Activated T-cell treated with anti-CD3 and anti-CD28 coated beads for 1 hour (primary cell): ENCODE measurements at regions not wholly inside any gene's neighbourhood (a gene's known extent, or its start where the extent isn't known, plus 50 kb on each side); places are given as distances from the start of the nearest gene placed in this dataset.
"Not testable (repeated sequence)": the region's sequence is repeated elsewhere in the genome, so short reads cannot be mapped to it uniquely, and the experiment has no call there.

Source experiments
- DNase-seq: peaks from one replicate; pipeline ENCODE4 v3.0.0-alpha.2; 2020; ENCODE audit warnings: low read depth

GRCh38 chr12:93204896-93205295 is 172.8 kb upstream of the NUDT4 start:
- DNase-seq: no peak

DNA sequence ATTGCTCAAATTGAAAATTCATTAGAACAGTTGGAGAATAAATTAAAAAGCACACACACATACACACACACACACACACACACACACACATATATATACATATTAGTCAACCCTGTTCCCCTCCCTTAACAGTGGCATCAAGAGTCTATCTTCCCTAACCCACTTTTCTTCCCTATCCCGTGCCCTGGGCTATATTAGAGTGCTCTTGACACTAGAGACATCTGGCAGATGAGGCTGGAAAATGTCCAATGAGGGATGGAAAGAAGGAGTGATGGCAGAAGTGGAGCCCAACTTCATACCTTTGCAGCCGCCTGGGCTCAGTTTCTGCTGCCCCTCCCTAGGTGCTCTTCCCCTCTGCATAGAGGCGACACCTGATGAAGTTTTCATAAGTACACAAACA is 172.4 kb upstream of the NUDT4 start:
- no peak for DNase-seq

DNA sequence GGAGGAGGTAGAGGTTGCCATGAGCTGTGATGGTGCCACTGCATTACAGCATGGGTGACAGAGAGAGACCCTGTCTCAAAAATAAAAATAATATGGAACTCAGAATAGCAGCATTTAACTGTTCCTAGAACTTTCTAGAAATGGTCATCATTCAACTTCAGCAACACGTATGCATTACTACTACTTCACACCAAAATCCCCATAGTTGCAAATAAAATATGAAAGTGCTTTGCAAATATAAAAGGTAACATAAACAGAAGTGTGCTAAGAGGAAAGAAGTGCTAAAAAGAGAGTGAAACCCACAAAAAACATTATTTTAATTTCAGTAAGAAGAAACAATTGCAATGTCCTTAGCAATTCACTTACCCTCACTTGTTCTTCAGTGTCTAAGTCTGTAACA is 169.7 kb upstream of the NUDT4 start:
- DNase-seq: no peak

DNA sequence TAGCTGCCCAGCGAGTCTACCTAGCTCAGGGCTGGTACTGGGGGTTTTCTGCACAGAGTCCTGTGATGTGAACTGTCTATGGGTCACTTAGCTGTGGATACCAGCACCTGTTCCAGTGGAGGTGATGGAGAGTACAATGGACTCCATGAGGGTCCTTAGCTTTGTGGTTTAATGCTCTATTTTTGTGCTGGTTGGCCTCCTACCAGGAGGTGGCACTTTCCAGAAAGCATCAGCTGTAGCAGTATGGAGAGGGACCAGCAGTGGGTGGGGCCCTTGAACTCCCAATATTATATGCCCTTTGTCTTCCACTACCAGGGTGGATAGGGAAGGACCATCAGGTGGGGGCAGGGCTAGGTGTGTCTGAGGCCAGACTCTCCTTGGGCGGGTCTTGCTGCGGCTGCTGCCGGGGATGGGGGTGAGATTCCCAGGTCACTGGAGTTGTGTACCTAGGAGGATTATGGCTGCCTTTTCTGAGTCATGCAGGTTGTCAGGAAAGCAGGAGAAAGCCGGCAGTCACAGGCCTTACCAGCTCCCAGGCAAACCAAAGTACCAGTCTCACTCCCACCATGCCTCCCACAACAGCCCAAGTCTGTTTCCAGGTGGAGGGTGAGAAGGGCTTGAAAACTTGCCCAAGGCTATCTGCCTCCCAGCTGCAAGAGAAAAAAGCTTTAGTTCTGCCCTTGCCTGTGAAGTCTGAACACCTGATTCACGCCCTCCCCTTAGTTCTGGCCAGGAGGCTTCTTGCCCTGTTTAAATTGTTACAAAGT is 163.0 kb upstream of the NUDT4 start:
- no peak for DNase-seq

- DNase-seq: no peak
Measured at GRCh38 chr12:93215290-93215678, 162.4 kb upstream of the NUDT4 start.

DNA sequence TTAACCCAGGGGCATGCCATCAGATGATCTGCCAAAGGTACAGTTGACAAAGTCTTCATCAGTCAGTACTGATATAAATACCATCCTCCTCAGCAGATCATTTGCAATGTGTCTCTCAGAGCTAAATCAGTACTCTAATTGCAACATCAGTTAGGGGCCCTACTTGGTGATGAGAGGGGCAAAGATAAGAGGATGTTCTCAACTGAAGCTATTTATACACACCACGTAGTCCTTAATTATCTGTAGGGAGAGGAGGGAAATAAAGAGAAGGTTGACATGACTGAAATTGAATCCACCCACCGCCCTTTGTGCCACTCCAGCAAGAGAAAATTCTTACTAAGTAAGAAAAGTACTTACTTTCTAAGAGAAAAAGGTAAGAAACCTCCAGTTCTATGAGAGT is 157.8 kb upstream of the NUDT4 start:
- DNase-seq: no peak

- no peak for DNase-seq
Measured at GRCh38 chr12:93221841-93222240, 155.9 kb upstream of the NUDT4 start.

DNA sequence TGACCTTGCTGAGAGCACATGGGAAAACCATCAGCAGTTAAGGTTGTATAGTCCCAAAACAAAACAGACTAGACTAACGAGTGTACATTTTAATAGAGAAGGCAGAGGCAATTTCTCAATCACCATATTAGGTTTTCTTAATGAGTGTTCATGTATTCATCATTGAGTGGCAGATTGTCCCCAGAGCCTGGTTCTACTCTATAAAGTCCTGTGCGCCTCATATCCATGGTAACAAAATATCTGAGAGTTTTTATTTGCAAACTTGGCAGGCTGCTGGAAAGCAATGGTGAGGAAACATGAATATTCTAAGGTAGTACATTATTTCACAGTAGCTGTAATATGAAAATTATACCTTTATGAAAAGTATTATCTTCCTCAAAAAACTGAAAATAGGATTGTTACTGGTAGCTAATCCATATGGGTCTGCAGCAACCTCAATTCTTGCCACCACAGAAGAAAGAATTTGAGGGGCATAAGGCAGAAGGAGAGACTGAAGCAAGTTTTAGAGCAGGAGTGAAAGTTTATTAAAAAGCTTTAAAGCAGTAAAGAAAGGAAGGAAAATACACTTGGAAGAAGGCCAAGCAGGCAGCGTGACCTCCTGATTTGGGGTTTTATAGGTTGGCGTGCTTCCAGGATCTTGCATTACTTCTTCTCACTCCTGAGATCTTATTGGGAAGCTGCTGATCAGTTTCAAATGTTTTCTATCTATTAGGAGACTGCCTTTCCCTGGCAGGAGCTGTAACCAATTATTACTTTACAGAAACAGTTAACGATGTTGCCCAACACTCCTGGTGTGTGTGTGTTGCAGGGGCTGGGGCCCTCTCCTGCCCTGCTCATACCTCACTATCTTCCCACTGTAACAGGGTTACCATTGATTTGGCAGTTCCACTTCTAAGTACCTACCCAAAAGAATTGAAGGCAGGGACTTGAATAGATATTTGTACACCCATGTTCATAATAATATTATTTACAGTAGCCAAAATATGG is 154.0 kb upstream of the NUDT4 start:
- DNase-seq: no peak

GRCh38 chr12:93225094-93225493 is 152.6 kb upstream of the NUDT4 start:
- DNase-seq: no peak

DNA sequence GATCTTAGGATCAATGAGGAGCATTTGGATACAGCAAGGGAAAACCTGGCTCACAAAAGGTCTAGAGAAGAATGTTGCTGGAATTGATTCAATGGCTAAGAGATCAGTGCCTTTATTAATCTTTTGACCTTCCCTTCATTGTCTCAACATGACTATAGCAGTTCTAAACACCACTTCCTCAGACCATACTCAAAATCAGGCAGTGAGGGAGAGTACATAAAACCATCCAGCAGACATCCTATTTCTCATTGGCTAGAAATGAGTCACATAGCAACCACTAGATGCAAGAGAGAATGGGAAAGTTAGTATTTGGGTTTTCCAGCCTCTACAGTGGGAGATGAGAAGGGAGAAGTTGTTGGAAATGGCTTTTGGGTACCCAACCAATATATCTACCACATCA is 151.4 kb upstream of the NUDT4 start:
- DNase-seq: no peak

- no peak for DNase-seq
Measured at GRCh38 chr12:93229494-93230325, 148.0 kb upstream of the NUDT4 start.

- no peak for DNase-seq
Measured at GRCh38 chr12:93230326-93230720, 147.4 kb upstream of the NUDT4 start.

GRCh38 chr12:93231938-93232337 is 145.8 kb upstream of the NUDT4 start:
- DNase-seq: no peak

GRCh38 chr12:93234641-93235040 is 143.1 kb upstream of the NUDT4 start:
- no peak for DNase-seq

- DNase-seq: no peak
Measured at GRCh38 chr12:93235881-93236280, 141.8 kb upstream of the NUDT4 start.

DNA sequence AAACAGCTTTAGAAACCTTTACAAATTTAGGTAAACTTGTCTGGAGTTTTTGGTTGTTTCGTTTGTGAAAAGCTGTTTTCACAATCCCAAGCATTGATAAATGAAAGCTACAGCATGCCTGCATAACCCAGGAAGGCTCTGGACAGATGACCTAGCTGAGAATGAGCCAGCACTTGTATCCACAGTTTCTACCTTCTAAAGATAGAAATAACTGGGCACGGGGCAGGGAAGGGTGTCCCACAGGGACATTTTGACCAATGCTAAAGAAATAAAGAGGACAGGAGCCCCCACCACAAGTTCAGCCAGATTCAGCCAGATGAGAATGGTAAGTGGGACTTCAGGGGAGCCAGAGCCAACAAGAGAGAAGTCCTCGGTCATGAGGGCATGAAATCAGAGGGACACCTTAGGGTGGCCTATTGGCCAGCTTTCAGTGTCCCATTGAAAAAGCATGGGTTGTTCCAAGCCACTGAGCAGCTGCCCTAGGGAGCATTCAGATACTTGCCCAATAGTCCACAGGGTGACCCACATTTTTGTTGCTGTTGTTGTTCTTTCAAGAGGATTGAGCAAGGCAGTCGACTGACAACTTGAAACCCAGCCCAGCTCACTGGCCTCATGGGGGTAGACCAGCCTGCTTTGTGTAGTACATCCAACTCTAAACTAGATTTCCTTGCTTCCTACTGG is 140.3 kb upstream of the NUDT4 start:
- no peak for DNase-seq

DNA sequence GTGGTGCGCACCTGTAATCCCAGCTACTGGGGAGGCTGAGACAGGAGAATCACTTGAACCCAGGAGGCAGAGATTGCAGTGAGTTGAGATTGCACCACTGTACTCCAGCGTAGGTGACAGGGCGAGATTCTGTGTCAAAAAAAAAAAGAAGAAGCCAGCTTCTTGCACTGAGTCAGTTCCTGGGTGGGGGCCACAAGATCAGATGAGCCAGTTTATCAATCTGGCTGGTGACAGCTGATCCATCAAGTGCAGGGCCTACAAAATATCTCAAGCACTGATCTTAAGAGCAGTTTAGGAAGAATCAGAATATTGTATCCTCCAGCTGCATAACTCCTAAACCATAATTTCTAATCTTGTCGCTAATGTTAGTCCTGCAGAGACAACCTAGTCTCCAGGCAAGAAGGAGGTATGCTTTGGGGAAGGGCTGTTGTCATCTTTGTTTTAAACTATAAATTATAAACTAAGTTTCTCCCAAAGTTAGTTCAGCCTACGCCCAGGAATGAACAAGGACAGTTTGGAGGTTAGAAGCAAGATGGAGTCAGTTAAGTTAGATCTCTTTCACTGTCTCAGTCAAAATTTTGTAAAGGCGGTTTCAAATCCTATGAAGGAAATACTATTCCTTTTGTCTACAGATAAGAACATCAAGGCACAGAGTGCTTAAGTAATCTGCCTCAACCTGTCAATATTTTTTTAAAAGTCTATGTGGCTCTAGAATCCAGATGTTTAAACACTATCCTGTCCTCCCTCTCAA is 139.0 kb upstream of the NUDT4 start:
- not testable (repeated sequence) for DNase-seq

DNA sequence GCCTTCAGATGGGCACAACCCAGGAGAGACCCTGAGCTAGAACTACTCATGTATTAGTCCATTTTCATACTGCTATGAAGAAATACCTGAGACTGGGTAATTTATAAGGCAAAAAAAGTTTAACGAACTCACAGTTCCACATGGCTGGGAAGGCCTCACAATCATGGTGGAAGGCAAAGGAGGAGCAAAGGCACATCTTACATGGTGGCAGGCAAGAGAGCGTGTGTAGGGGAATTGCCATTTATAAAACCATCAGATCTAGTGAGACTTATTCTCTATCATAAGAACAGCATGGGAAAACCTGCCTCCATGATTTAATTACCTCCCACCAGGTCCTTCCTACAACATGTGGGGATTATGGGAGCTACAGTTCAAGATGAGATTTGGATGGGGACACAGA is 137.9 kb upstream of the NUDT4 start:
- not testable (repeated sequence) for DNase-seq

DNA sequence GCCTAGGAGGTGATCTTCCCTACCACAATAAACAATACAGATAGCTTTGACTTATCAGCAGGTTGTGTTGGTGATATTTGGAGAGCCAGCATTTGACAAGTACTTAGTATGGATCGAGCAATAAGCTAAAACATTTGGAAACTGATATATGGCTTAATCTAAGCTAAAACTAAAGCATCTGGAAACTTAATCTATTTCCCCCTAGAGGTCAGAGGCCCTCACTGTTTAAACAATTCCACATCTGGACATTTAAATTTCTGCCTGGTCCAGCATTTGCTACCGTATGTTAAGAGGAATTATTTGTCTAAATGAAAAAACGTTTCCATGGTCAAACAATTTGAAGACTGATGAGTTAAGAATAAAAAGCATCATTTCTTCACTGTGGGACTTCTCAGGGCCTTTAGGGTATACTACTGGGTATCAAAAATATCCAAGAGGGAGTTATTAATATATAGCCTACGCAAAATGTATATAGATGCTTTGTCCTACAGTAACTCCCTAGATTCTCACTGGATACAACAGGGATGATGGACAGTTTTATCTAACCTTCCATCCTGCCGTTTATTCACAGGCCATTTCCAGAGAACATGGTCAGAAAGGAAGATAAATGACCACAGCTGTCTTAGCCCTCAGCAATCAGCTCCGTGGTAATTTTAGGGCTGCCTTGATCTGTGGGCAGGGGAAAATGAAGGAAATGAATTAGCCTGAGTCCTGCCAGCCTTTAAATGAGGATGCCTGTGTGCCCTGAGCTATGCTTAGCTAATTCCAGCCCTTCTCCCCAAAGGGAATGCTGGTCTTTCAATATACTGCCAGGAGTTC is 135.4 kb upstream of the NUDT4 start:
- DNase-seq: no peak

DNA sequence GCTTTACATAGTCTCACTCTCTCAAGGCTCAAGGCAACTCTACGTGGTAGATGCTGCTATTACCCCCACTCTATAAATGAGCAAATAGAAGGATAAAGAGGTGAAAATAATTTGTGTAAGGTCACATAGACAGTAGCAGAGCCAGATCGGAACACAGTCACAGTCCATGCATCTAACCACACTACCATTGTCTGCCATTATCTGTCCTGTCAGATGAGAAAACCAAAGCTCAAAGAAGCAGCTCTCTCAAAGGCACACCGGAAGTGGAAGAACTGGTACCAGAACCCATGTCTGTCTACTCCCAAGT is 134.4 kb upstream of the NUDT4 start:
- DNase-seq: no peak
